ENCODE measurements at regions not wholly inside any gene's neighbourhood (a gene's known extent, or its start where the extent isn't known, plus 50 kb on each side); places are given as distances from the start of the nearest gene placed in this dataset.
"Not testable (repeated sequence)": the region's sequence is repeated elsewhere in the genome, so short reads cannot be mapped to it uniquely, and the experiment has no call there.

DNA sequence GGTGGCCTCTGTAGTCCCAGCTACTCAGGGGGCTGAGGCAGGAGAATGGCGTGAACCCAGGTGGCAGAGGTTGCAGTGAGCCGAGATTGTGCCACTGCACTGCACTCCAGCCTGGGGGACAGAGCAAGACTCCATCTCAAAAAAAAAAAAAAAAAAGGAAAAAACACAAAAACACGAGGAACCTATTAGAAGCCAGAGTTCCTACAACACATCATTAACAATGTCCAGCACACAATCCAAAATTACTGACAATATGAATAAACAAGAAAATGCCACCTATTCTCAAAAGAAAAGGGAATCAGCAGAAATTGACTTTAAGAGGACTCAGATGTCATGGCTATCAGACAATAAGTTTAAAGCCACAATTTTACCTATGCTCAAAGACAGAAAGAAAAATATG lies 57.3 kb upstream of the HS3ST3A1 start:
- H3K36me3 ChIP-seq (ENCODE audit: control insufficient read depth in 1 of 2, insufficient read depth in 2 of 2, low read length in 2 of 2); H3K27ac ChIP-seq (ENCODE audit: low read depth, low read length); H3K9me3 ChIP-seq (ENCODE audit: control insufficient read depth in 1 of 2, low read length in 2 of 2); H3K9ac ChIP-seq (ENCODE audit: low read depth in 1 of 2, low read length in 2 of 2); H3K4me1 ChIP-seq (ENCODE audit: control insufficient read depth in 1 of 2, insufficient read depth in 2 of 2, low read length in 2 of 2); H3K27me3 ChIP-seq (ENCODE audit: control insufficient read depth in 1 of 2, insufficient read depth in 2 of 2, low read length in 2 of 2); H3K4me3 ChIP-seq (ENCODE audit: low read depth in 1 of 2, low read length in 2 of 2): not testable (repeated sequence)

DNA sequence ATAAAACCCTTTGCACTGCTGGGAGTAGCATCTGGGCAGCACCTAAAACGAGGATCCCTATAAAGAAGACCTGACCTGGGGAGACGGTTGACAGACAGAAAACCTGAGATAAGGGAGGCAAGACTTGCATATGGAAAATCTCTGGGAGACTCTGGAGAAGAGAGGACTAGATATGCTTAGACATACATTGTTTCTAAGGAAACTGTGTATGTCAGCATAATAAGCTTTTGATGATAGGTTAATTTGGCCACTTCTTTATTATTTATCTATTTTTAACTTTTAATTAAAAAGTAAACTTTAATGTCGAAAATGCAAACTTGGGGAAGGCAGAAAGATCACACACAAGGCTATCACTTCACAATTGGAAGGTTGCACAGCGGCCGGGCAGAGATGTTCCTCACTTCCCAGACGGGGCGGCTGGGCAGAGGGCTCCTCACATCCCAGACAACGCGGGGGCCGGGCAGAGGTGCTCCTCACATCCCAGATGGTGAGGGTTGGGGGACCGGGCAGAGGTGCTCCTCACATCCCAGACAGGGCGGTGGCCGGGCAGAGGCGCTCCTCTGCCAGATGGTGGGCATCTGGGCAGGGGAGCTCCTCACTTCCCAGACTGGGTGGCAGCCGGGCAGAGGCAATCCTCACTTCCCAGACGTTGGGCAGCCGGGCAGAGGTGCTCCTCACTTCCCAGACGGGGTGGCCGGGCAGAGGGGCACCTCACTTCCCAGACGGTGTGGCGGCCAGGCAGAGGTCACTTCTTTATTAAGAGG lies 64.3 kb upstream of the HS3ST3A1 start:
- peaks cover 7 to 8% of the 10 kb centered on the region in 2 donors for H3K9me3 ChIP-seq (ENCODE audit: control insufficient read depth in 1 of 2, low read length in 2 of 2)
- no peaks in the 10 kb centered on the region for H3K4me1 ChIP-seq (ENCODE audit: control insufficient read depth in 1 of 2, insufficient read depth in 2 of 2, low read length in 2 of 2)
- H3K4me3 ChIP-seq (ENCODE audit: low read depth in 1 of 2, low read length in 2 of 2): no peak overlapping the region
- H3K27me3 ChIP-seq (ENCODE audit: control insufficient read depth in 1 of 2, insufficient read depth in 2 of 2, low read length in 2 of 2): no peaks in the 10 kb centered on the region
- no peak overlapping the region for H3K27ac ChIP-seq (ENCODE audit: low read depth, low read length)
- H3K9ac ChIP-seq (ENCODE audit: low read depth in 1 of 2, low read length in 2 of 2): no peak overlapping the region
- H3K36me3 ChIP-seq (ENCODE audit: control insufficient read depth in 1 of 2, insufficient read depth in 2 of 2, low read length in 2 of 2): no peaks in the 10 kb centered on the region

DNA sequence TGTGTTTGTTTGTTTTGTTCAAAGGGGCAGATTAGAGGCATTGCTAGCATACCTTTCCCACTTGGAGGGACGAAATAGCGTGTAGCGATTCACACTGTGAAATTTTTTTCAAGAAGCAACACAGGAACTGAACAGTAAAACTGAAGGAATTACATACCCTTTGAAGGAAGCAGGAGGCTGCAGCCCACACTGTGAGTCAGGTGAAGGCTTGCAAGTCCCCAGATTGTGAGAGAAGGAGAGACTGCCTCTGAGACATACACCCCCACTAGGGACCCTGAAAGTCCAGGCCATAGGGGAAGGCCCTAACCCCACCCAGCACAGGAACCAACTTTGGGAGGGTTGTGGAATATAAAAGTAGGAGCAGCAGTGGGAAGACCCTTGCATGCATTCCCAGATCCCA lies 69.6 kb upstream of the HS3ST3A1 start:
- Histone ChIP-seq H3K9me3 (ENCODE audit: control insufficient read depth in 1 of 2, low read length in 2 of 2) (peaks cover 7 to 8% of the 10 kb centered on the region in 2 donors), H3K27me3 (ENCODE audit: control insufficient read depth in 1 of 2, insufficient read depth in 2 of 2, low read length in 2 of 2) (no peaks in the 10 kb centered on the region), H3K27ac (ENCODE audit: low read depth, low read length) (no peak overlapping the region), H3K36me3 (ENCODE audit: control insufficient read depth in 1 of 2, insufficient read depth in 2 of 2, low read length in 2 of 2) (no peaks in the 10 kb centered on the region), H3K4me1 (ENCODE audit: control insufficient read depth in 1 of 2, insufficient read depth in 2 of 2, low read length in 2 of 2) (no peaks in the 10 kb centered on the region), H3K9ac (ENCODE audit: low read depth in 1 of 2, low read length in 2 of 2) (no peak overlapping the region), H3K4me3 (ENCODE audit: low read depth in 1 of 2, low read length in 2 of 2) (no peak overlapping the region)

DNA sequence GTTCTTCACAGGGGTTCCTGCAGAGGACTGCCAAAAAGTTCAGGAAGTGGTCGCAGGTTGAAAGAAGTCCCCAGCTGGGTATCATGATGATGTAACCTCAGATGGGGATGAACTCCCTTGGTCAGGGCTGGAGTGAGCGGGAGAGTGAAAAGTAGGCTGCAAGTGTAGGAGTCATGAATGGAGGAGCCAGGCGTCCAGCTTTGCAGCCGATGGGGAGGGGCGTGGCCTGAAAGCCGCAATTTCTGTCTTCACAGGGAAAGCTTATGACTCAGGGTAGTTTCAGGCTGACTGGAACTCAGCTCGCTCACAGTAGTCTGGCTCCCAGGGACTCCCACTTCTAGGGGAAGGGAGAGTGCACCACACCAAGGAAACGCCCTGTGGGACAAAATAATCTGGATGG lies 70.0 kb upstream of the HS3ST3A1 start:
- no peak overlapping the region for H3K9ac ChIP-seq (ENCODE audit: low read depth in 1 of 2, low read length in 2 of 2)
- H3K9me3 ChIP-seq (ENCODE audit: control insufficient read depth in 1 of 2, low read length in 2 of 2): peaks cover 7 to 8% of the 10 kb centered on the region in 2 donors
- H3K4me3 ChIP-seq (ENCODE audit: low read depth in 1 of 2, low read length in 2 of 2): no peak overlapping the region
- H3K4me1 ChIP-seq (ENCODE audit: control insufficient read depth in 1 of 2, insufficient read depth in 2 of 2, low read length in 2 of 2): no peaks in the 10 kb centered on the region
- no peaks in the 10 kb centered on the region for H3K36me3 ChIP-seq (ENCODE audit: control insufficient read depth in 1 of 2, insufficient read depth in 2 of 2, low read length in 2 of 2)
- H3K27ac ChIP-seq (ENCODE audit: low read depth, low read length): no peak overlapping the region
- no peaks in the 10 kb centered on the region for H3K27me3 ChIP-seq (ENCODE audit: control insufficient read depth in 1 of 2, insufficient read depth in 2 of 2, low read length in 2 of 2)

DNA sequence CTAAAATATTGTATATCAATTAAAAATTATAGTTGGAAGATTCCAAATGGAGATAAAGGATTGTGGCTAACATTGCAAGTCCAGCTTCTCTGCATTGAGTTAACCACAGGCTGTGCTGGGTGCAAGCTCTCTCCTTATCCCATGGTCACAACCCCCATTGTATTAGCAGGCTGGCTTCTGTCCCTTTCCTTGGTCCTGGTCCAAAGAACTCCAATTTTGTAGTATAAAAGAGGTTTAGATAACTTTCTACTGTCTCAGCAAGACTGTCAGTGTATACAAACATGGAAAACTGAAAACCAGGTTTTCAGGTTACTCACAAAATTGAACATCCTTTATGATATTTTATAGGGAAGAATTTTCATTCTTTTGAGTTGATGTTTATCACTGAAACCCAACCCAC lies 76.6 kb upstream of the HS3ST3A1 start:
- Histone ChIP-seq H3K9me3 (ENCODE audit: control insufficient read depth in 1 of 2, low read length in 2 of 2) (no peaks in the 10 kb centered on the region), H3K4me3 (ENCODE audit: low read depth in 1 of 2, low read length in 2 of 2) (no peak overlapping the region), H3K4me1 (ENCODE audit: control insufficient read depth in 1 of 2, insufficient read depth in 2 of 2, low read length in 2 of 2) (no peaks in the 10 kb centered on the region), H3K9ac (ENCODE audit: low read depth in 1 of 2, low read length in 2 of 2) (no peak overlapping the region), H3K27ac (ENCODE audit: low read depth, low read length) (no peak overlapping the region), H3K27me3 (ENCODE audit: control insufficient read depth in 1 of 2, insufficient read depth in 2 of 2, low read length in 2 of 2) (no peaks in the 10 kb centered on the region), H3K36me3 (ENCODE audit: control insufficient read depth in 1 of 2, insufficient read depth in 2 of 2, low read length in 2 of 2) (no peaks in the 10 kb centered on the region)

DNA sequence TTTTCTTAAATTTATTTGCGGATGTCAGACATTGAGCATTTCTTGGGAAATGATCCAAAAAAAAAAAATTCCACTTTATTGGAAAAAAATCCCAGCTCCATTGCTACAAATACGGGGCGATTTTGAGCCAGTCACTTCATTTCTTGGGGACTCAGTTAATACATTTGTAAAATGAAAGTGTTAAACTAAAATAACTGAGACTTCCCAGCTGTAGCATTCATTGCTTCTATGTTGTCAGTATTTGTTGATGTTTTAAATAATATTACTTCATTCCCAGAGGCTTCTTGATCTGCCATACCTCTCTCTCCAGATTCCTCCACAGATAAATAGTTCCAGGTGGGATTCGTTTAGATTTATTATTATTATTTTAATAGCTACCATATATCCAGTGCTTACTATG lies 77.1 kb upstream of the HS3ST3A1 start:
- Histone ChIP-seq H3K4me1 (ENCODE audit: control insufficient read depth in 1 of 2, insufficient read depth in 2 of 2, low read length in 2 of 2) (no peaks in the 10 kb centered on the region), H3K9me3 (ENCODE audit: control insufficient read depth in 1 of 2, low read length in 2 of 2) (no peaks in the 10 kb centered on the region), H3K27me3 (ENCODE audit: control insufficient read depth in 1 of 2, insufficient read depth in 2 of 2, low read length in 2 of 2) (no peaks in the 10 kb centered on the region), H3K36me3 (ENCODE audit: control insufficient read depth in 1 of 2, insufficient read depth in 2 of 2, low read length in 2 of 2) (no peaks in the 10 kb centered on the region), H3K27ac (ENCODE audit: low read depth, low read length) (no peak overlapping the region), H3K4me3 (ENCODE audit: low read depth in 1 of 2, low read length in 2 of 2) (no peak overlapping the region), H3K9ac (ENCODE audit: low read depth in 1 of 2, low read length in 2 of 2) (no peak overlapping the region)

DNA sequence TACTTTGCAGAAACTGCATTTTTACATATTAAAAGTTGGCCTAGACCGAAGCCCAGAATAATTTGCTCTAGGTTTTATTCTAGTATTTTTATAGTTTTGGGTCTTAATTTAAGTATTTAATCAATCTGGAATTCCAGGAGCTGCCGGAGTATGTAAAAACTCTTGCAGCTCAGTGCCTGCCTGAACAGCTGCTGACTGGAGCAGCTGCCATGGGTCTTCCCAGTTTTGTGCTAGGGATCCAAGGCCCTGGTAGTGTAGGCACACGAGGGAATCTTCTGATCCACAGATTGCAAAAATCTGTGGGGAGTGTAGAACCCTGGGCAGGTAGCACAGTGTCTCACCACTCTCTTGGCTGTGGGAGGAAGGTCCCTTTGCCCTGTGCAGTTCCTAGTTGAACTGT lies 87.0 kb upstream of the HS3ST3A1 start:
- Histone ChIP-seq H3K9me3 (ENCODE audit: control insufficient read depth in 1 of 2, low read length in 2 of 2) (no peaks in the 10 kb centered on the region), H3K36me3 (ENCODE audit: control insufficient read depth in 1 of 2, insufficient read depth in 2 of 2, low read length in 2 of 2) (no peaks in the 10 kb centered on the region), H3K9ac (ENCODE audit: low read depth in 1 of 2, low read length in 2 of 2) (no peak overlapping the region), H3K4me3 (ENCODE audit: low read depth in 1 of 2, low read length in 2 of 2) (no peak overlapping the region), H3K27ac (ENCODE audit: low read depth, low read length) (no peak overlapping the region), H3K27me3 (ENCODE audit: control insufficient read depth in 1 of 2, insufficient read depth in 2 of 2, low read length in 2 of 2) (no peaks in the 10 kb centered on the region), H3K4me1 (ENCODE audit: control insufficient read depth in 1 of 2, insufficient read depth in 2 of 2, low read length in 2 of 2) (no peaks in the 10 kb centered on the region)

DNA sequence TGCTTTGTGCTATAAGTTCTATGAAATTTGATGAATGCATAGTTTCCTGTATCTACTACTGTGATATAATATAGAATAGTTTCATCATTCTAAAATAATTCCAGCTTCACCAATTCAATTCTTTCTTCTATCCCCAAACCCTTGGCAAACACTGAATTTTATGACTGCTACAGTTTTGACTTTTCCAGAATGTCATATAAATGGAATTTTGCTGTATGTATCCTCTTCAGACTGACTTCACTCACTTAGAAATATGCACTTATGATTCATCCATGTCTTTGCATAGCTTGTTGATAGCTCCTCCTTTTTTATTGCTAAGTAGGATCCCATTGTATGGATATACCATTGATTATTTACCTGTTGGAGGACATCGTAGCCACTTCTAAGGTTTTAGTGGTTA lies 89.1 kb upstream of the HS3ST3A1 start:
- H3K27me3 ChIP-seq (ENCODE audit: control insufficient read depth in 1 of 2, insufficient read depth in 2 of 2, low read length in 2 of 2): no peaks in the 10 kb centered on the region
- H3K36me3 ChIP-seq (ENCODE audit: control insufficient read depth in 1 of 2, insufficient read depth in 2 of 2, low read length in 2 of 2): no peaks in the 10 kb centered on the region
- no peak overlapping the region for H3K9ac ChIP-seq (ENCODE audit: low read depth in 1 of 2, low read length in 2 of 2)
- H3K4me1 ChIP-seq (ENCODE audit: control insufficient read depth in 1 of 2, insufficient read depth in 2 of 2, low read length in 2 of 2): no peaks in the 10 kb centered on the region
- H3K4me3 ChIP-seq (ENCODE audit: low read depth in 1 of 2, low read length in 2 of 2): no peak overlapping the region
- H3K9me3 ChIP-seq (ENCODE audit: control insufficient read depth in 1 of 2, low read length in 2 of 2): no peaks in the 10 kb centered on the region
- H3K27ac ChIP-seq (ENCODE audit: low read depth, low read length): no peak overlapping the region

DNA sequence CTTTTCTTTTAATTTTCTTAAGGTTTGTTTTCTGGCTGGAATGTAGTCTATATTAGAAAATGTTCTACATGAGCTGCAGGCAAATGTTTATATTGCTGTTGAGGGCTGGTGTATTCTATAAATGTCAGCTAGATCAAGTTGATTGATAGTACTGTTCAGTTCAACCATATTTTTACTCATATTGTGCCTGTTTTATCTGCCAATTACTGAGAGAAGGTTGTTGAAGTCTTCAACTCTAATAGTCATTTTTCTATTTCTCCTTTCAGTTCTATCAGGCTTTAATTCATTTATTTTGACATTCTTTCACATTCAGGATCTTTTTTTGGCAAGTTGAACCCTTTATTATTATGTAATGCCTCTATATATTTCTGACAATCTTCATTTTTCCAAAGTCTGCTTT lies 93.2 kb upstream of the HS3ST3A1 start:
- Histone ChIP-seq H3K36me3 (ENCODE audit: control insufficient read depth in 1 of 2, insufficient read depth in 2 of 2, low read length in 2 of 2) (no peaks in the 10 kb centered on the region), H3K27ac (ENCODE audit: low read depth, low read length) (no peak overlapping the region), H3K4me1 (ENCODE audit: control insufficient read depth in 1 of 2, insufficient read depth in 2 of 2, low read length in 2 of 2) (no peaks in the 10 kb centered on the region), H3K9me3 (ENCODE audit: control insufficient read depth in 1 of 2, low read length in 2 of 2) (no peaks in the 10 kb centered on the region), H3K27me3 (ENCODE audit: control insufficient read depth in 1 of 2, insufficient read depth in 2 of 2, low read length in 2 of 2) (no peaks in the 10 kb centered on the region), H3K9ac (ENCODE audit: low read depth in 1 of 2, low read length in 2 of 2) (no peak overlapping the region), H3K4me3 (ENCODE audit: low read depth in 1 of 2, low read length in 2 of 2) (no peak overlapping the region)

DNA sequence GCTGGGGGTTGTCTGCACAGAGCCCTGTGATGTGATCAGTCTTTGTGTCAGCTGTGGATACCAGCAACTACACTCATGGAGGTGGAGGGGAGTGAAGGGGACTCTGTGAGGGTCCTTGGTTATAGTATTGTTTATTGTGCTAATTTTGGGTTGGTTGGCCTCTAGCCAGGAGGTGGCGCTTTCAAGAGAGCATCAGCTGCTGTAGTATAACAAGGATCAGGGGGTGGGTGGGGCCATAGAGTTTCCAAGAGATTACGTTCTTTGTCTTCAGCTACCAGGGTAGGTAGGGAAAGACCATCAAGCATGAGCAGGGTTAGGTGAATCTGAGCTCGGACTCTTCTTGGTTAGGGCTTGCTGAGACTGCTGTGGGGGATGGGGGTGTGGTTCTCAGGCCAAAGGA lies 97.1 kb upstream of the HS3ST3A1 start:
- Histone ChIP-seq H3K4me1 (ENCODE audit: control insufficient read depth in 1 of 2, insufficient read depth in 2 of 2, low read length in 2 of 2) (no peaks in the 10 kb centered on the region), H3K27me3 (ENCODE audit: control insufficient read depth in 1 of 2, insufficient read depth in 2 of 2, low read length in 2 of 2) (no peaks in the 10 kb centered on the region), H3K36me3 (ENCODE audit: control insufficient read depth in 1 of 2, insufficient read depth in 2 of 2, low read length in 2 of 2) (no peaks in the 10 kb centered on the region), H3K9me3 (ENCODE audit: control insufficient read depth in 1 of 2, low read length in 2 of 2) (no peaks in the 10 kb centered on the region), H3K9ac (ENCODE audit: low read depth in 1 of 2, low read length in 2 of 2) (no peak overlapping the region), H3K4me3 (ENCODE audit: low read depth in 1 of 2, low read length in 2 of 2) (no peak overlapping the region), H3K27ac (ENCODE audit: low read depth, low read length) (no peak overlapping the region)

DNA sequence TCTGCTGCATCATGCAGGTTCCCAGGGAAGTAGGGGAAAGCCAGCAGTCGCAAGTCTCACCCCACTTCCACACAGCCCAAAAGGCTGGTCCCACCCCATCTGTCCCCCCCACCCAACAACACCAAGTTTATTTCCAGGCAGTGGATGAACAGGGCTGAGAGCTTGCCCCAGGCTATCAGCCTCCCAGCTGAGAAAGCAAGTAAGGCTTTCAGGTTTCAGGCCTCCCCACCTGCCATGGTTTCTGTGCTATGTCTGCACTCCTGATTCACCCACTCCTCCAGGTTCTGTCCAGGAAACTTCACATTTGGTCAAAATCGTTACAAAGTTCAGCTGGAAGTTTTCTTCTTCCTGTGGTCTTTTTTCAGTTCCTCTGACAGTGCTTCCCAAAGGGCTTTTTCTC lies 97.5 kb upstream of the HS3ST3A1 start:
- no peak overlapping the region for H3K27ac ChIP-seq (ENCODE audit: low read depth, low read length)
- no peaks in the 10 kb centered on the region for H3K9me3 ChIP-seq (ENCODE audit: control insufficient read depth in 1 of 2, low read length in 2 of 2)
- H3K4me3 ChIP-seq (ENCODE audit: low read depth in 1 of 2, low read length in 2 of 2): no peak overlapping the region
- H3K9ac ChIP-seq (ENCODE audit: low read depth in 1 of 2, low read length in 2 of 2): no peak overlapping the region
- H3K4me1 ChIP-seq (ENCODE audit: control insufficient read depth in 1 of 2, insufficient read depth in 2 of 2, low read length in 2 of 2): no peaks in the 10 kb centered on the region
- no peaks in the 10 kb centered on the region for H3K36me3 ChIP-seq (ENCODE audit: control insufficient read depth in 1 of 2, insufficient read depth in 2 of 2, low read length in 2 of 2)
- no peaks in the 10 kb centered on the region for H3K27me3 ChIP-seq (ENCODE audit: control insufficient read depth in 1 of 2, insufficient read depth in 2 of 2, low read length in 2 of 2)

All from duodenal mucosa (tissue), 2 donors.